Globus pallidus (tissue), 1 donor: ENCODE measurements at regions not wholly inside any gene's neighbourhood (a gene's known extent, or its start where the extent isn't known, plus 50 kb on each side); places are given as distances from the start of the nearest gene placed in this dataset.
A peak's percentile ranks its signal among the peaks of the same experiment; 100 is the strongest.

ENCODE experiments used
- DNase-seq: peaks from one replicate; pipeline ENCODE4 v3.0.0-alpha.2; 2015; ENCODE audit warnings: low spot score

DNA sequence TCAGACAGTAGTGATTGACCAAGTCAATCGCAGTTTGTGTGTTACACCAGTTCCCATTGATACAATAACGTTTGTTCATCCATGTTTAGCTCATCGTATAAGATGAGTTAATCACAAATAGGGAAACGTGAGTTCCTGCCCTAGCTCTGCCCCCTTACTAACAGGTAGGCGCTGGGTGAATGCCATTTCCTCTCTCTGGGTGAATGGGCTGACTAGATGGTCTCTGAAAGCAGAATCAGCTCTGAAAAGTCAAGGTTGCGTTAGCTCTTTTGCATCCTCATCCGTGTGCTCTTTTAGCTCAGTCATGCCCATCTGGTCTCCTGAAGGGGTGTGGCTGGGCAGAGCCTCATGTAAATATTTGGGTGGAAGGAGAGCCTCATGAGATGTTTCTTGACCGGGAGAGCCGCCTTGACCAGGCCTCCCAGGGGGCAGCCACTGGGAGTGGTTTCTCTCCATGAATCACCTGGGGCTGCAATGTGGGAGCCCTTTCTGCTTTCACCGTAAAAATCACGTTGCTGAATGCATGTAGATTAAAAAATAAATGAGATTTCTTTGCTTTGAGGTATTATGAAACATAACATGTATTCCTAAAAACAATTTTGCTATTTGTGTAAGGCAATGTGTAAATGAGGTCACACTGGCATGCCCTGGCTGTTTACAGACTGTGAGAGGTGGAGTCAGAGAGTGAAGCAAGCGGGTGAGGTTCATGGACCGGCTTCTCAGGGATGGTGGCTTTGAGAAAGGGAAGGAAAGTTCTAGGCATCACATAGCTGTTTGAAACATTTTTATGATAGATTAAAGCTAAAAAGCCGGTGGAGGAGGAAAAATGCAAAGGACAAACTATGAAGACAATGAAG is 108.4 kb upstream of the RASGRP1 start:
- no peak for DNase-seq

GRCh38 chr15:38674448-38674847 is 109.8 kb upstream of the RASGRP1 start:
- no peak for DNase-seq

- no peak for DNase-seq
Measured at GRCh38 chr15:38678281-38678680, 113.7 kb upstream of the RASGRP1 start.

DNA sequence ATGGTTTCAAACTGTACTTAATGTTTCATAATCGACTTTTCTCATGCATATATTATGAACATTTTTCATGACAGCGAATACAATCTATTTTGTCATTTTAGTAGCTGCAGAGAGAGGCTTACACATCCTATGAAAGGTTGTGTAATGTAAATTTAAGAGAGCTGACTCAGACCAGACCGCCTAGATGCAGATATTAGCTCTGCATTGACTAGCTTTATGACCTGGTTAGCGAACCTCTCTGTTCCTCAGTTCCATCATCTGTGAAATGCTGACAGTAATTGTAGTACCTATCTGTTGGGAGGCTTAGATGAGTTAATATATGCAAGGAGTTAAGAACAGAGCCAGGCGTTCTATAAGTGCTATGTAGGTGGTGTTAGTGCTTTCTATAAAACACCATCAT is 116.2 kb upstream of the RASGRP1 start:
- no peak for DNase-seq

- no peak for DNase-seq
Measured at GRCh38 chr15:38682363-38682762, 117.7 kb upstream of the RASGRP1 start.

- DNase-seq, result no peak
Measured at GRCh38 chr15:38682861-38683260, 118.2 kb upstream of the RASGRP1 start.

GRCh38 chr15:38683382-38684242 is 119.0 kb upstream of the RASGRP1 start:
- DNase-seq, result peak; percentile 60

DNA sequence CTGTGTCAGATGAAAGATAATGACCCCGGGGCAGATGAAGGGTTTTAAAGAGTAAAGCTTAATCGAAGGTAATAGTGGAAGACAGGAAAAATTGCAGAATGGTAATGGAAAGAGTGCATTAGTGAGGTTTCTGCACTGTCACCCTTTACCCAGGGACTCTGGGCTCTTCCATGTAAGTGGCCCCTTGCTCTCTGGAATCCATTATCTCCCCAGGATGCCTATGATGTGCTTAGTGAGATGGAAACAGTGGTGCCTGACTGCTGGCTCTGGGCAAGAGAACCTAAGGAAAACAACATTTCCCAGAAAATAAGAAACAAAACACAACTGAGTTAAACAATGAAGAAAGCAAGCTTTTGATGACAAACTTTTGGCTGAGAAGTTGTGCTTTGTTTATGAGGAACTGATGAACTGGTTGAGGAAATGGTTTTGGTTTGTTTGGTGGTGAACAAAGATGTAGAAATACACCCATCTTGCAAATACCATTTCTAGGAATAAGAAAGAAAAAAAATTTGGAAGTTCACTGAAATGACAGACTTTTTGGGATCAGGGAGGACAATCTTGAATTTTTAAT is 119.9 kb upstream of the RASGRP1 start:
- DNase-seq, result no peak

- DNase-seq, result no peak
Measured at GRCh38 chr15:38685686-38686339, 121.2 kb upstream of the RASGRP1 start.

DNA sequence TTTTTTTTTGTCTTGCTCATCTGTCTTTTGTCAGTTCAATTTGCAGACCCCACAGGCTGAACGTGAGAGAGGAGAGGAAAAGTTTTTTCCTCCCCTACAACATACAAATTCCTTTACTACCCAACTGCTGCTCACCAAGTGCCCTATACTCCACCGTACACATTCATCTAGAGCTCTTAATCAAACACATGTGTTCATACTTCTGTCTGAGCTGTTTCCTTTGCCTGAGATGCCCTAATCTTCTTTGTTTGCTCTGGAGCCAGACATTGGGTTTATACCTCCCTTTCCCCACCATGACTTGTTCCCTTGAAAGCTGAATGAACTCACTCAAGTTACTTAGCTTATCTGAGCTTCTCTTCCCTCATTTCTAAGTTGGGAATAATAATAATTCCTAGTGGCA is 122.7 kb upstream of the RASGRP1 start:
- DNase-seq, result no peak

DNA sequence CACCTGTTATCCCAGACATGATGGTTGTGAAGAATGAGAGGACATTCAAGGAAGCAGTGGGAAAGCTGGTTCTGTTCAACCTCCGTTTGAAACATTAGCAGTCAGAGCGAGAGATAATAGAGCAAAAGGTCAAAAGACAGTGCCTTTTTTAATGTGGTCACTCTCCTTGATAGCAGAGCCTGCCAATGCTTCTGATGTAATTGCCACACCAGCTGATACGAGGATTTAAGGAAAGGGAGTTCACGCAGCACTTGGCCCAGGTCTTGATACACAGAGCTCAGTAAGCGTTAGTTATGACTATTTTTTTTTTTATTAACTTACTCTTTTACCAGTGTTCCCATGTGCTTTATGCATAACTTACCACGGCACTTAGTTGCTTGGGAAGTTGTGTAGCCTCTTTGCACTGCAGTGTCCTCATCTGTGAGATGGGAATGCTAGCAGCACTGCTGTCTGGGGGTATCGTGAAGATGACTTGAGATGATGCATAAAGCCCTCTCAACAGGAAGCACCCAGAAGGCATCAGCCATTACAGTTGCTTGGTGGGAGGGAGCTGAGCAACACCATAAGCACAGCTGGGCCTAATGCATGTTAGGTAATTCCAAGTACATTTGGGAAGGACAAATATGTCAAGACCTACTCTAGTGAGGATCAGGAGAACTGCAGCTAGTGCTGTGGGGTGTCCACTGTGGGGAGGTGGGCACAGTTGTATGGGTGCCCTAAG is 123.3 kb upstream of the RASGRP1 start:
- no peak for DNase-seq

DNA sequence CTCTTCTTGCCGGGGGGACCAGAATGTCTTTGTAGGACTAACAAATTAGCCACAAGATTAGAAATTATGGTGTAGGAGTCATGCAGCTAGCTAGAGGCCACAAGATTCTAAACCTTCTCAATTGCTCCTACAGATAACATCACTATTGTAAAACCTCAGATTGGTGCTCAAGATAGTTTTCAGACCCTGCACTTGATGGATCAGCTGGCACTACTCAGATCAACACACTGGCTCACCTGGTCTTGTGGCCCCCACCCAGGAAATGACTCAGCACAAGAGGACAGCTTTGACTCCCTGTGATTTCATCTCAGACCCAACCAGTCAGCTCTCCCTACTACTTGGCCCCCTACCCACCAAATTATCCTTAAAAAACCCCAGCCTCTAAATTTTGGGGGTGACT is 124.1 kb upstream of the RASGRP1 start:
- DNase-seq, result no peak

- DNase-seq, result no peak
Measured at GRCh38 chr15:38689522-38689921, 124.9 kb upstream of the RASGRP1 start.

DNA sequence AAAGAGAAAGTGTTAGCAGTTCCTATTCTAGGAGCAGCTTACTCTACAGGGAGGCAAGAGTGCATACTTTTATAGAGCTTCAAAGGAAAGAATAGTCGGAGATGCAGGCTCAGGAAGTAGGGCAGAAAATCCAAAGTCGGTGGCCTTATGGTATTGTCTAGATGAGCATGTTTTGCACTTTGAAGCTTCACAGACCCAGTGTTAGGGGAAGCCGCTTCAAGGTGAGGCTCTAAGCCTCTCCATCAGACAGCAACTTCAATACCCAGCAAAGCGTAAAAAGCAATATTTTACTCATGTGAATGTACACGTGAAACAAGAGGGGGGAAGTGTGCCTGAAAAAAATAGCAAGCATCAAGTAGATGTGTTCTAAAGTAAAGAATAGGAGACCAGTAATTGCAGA is 125.6 kb upstream of the RASGRP1 start:
- no peak for DNase-seq

DNA sequence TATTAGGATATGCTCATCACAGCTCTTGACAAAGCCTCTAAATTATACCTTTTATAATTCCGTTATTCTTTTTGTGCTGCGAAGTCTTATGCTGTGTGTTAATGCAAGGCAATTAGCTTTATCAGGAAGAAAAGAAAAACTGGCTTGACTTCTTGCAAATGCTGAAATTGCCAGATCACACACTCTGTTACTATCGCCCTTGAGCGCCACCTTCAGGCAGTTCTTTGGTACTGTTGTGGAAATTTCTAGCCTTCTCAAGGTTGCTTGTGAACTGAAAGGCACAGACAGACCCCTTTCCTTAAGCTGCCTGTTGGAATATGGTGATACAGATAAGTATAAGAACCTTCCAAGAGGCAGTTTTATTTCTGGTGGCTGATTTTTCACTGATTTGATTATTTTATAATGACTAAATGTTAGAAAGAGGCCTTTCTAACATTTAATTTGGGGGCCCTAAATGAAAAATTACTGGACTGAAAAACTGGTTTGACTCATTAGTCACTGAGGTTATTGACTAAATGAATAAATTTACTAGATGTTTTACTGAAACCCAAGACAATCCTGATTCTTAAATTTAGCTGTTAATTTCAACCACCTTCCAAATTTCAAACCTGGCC is 126.2 kb upstream of the RASGRP1 start:
- peak; percentile 64 for DNase-seq

DNA sequence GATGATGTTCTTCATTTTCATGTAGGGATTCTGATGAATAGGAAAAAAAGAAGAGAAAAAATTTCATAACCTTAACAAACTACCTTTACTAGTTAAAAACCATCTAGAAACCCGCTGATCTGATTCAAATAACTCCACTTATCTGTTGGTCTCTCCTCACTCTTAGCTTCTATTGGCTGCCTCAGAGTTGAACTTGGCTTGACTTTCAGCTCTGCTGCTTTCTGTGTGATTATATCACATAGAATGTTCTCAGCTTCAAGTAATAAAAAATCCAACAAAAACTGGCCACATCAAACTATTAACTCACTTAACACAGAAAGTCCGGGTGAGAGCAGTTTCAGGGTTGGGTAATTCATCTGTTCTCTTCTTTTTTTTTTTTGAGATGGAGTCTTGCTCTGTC is 126.8 kb upstream of the RASGRP1 start:
- DNase-seq, result no peak

DNA sequence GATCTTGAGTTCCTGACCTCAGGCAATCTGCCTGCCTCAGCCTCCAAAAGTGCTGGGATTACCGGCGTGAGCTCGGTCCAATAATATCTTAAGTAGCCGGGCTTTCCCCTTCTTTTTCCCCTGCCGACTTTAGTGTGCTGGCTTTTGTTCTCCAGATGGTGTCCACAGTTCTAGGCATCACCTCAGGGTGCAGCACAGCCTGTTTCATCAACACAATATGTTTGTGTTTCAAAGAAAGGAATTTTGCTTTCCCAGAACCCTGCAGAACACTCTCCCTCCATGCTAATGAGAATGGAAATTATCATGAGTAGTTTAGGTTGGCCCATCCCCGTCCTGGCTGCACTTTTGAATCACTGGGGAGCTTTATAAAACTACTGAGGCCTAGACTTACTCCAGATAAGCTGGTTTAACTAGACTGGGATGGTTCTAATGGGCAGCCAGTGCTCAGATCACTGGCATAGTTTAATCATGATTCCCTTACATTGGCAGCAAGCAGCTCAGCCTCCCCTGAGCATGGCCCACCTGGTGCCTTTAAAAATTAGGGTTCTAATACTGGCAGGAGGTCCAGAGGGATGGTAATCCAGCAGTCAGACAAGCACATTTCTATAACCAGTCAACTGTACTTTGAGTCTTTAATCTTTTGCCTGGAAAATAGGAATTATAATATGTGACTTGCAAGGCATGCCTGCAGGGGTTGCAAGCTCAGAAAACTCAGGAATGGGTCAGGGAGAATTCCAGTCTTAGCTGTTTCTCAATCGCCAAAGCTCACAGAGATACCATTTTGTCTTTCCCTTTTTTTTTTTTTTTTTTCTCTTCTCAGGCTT is 127.6 kb upstream of the RASGRP1 start:
- no peak for DNase-seq

DNA sequence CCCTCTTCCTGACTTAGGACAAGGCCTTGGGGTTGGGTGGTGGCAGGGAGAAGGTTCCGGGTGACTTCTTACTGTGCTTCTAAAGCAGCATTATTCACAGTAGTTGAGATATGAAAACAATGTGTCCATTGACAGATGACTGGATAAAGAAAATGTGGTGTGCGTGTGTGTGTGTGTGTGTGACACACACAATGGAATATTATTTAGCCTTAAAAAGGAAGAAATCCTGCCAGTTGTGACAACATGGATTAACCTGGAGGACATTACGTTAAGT is 128.1 kb upstream of the RASGRP1 start:
- DNase-seq, result no peak

DNA sequence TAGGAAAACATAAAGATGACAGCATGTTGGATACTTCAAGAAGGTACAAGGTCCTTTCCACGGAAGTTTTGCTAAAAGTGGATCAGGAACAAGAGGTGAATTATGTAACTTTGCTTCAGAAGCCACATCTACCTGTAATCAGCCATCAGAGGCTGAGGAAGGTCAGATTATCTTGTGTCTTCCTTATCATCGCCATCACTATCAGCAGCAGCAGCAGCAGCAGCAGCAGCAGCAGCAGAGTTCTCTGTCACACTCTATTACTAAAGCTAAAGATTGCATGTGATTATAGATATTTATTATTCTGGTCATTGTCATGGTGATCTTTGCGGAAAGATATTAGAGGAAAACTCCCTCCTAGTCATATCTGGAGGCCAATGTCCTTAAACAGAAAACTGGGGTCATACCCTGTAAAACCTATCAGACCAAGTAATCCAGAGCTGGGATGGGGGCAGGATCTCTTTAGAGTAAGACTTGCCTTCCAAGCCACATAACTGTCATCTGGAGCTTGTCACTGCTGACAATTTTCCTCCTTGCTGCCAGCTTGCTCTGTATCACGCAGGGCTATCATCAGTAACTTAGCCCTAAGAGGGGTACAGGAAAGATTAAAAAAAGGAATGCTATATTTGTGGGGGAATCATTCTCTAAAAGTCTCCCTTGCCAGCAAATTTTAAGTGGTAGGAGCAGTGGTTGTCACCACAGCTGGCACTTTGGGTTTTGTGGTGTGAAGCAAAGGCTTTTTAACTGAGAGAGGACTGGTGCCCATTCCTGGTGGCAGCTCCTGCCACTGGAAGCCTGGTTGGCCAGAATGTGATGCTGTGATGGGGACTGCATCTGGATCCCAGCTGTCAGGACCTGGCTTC is 130.9 kb upstream of the RASGRP1 start:
- DNase-seq, result no peak
